ENCODE measurements at regions not wholly inside any gene's neighbourhood (a gene's known extent, or its start where the extent isn't known, plus 50 kb on each side); places are given as distances from the start of the nearest gene placed in this dataset.

DNA sequence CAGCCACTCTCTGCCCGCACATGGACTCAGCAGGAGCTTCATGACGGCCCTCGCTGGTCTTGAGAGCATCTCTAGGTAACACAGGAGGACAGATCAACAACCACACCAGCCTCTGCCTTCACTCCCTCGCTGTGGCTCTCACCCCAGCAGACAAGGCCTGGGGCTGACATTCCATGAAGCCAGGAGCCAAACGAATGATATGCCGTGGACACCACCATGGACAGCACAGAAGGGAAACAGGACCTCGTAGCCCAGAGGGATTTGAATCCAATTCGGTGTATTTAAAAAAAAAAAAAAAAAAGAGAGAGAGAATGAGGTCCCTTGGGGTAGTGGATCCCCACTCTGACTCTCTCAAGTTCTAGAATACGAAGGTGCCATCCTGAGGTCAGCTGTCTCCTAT, 385.5 kb downstream of the SHANK2 start:
- Histone ChIP-seq H3K27ac (ENCODE audit: low read depth, low read length) (no peak overlapping the region), H3K27me3 (ENCODE audit: control insufficient read depth in 1 of 2, insufficient read depth in 2 of 2, low read length in 2 of 2) (no peaks in the 10 kb centered on the region), H3K4me3 (ENCODE audit: low read depth in 1 of 2, low read length in 2 of 2) (no peak overlapping the region), H3K36me3 (ENCODE audit: insufficient read depth, low read length) (no peaks in the 10 kb centered on the region), H3K9ac (ENCODE audit: low read length) (no peak overlapping the region), H3K4me1 (ENCODE audit: insufficient read depth, low read length) (peaks cover 7% of the 10 kb centered on the region), H3K9me3 (ENCODE audit: low read length) (no peaks in the 10 kb centered on the region)

GRCh38 chr11:70867281-70868047, 384.9 kb downstream of the SHANK2 start:
- no peaks in the 10 kb centered on the region for H3K36me3 ChIP-seq (ENCODE audit: insufficient read depth, low read length)
- H3K4me3 ChIP-seq (ENCODE audit: low read depth in 1 of 2, low read length in 2 of 2) = no peak overlapping the region
- no peak overlapping the region for H3K9ac ChIP-seq (ENCODE audit: low read length)
- no peaks in the 10 kb centered on the region for H3K9me3 ChIP-seq (ENCODE audit: low read length)
- no peaks in the 10 kb centered on the region for H3K27me3 ChIP-seq (ENCODE audit: control insufficient read depth in 1 of 2, insufficient read depth in 2 of 2, low read length in 2 of 2)
- H3K27ac ChIP-seq (ENCODE audit: low read depth, low read length) = no peak overlapping the region
- peaks cover 13% of the 10 kb centered on the region for H3K4me1 ChIP-seq (ENCODE audit: insufficient read depth, low read length)

DNA sequence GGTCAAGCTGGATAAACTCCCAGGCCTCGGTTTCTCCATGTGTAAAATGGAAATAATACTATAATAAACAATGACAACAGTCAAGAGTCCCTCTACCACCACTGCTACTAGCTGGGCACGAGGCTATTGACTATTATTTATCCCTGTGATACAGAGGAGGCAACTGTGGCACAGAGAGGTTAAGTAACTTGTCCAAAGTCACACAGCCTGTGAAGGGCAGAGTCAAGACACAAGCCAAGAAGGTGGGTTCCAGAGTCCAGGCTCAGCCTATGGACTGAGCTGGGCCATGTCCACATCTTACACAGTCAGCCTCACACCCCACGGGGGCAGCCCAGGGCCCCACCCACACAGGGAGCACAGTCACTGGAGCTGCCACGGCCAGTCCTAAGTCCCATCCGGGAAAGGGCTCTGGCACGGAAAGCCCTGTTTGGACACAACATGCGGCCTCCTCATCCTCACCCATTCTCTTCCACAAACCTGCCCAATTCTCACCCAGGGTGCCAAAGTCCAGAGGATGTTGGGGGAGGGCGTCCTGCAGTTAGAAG, 384.0 kb downstream of the SHANK2 start:
- no peak overlapping the region for H3K9ac ChIP-seq (ENCODE audit: low read length)
- H3K4me1 ChIP-seq (ENCODE audit: insufficient read depth, low read length) = peaks cover 13% of the 10 kb centered on the region
- no peaks in the 10 kb centered on the region for H3K27me3 ChIP-seq (ENCODE audit: control insufficient read depth in 1 of 2, insufficient read depth in 2 of 2, low read length in 2 of 2)
- no peak overlapping the region for H3K4me3 ChIP-seq (ENCODE audit: low read depth in 1 of 2, low read length in 2 of 2)
- no peaks in the 10 kb centered on the region for H3K36me3 ChIP-seq (ENCODE audit: insufficient read depth, low read length)
- no peaks in the 10 kb centered on the region for H3K9me3 ChIP-seq (ENCODE audit: low read length)
- no peak overlapping the region for H3K27ac ChIP-seq (ENCODE audit: low read depth, low read length)

DNA sequence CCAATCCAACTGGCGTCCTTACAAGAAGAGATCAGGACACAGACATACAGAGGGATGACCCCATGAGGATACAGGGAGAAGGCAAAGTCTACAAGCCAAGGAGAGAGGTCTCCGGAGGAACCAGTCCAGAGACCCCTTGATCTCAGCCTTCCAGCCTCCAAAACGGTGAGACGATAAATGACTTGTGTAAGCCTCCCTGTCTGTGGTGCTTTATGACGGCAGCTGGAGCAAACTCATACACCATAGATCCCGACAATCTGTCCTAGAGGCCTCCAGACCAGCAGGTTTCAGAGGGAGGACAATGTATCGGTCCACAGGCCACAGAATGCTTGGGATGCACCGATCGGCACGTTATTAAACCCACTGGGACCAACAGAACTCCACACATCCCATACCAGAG, 383.3 kb downstream of the SHANK2 start:
- Histone ChIP-seq H3K36me3 (ENCODE audit: insufficient read depth, low read length) (no peaks in the 10 kb centered on the region), H3K4me1 (ENCODE audit: insufficient read depth, low read length) (peaks cover 13% of the 10 kb centered on the region), H3K4me3 (ENCODE audit: low read depth in 1 of 2, low read length in 2 of 2) (no peak overlapping the region), H3K27ac (ENCODE audit: low read depth, low read length) (no peak overlapping the region), H3K9me3 (ENCODE audit: low read length) (no peaks in the 10 kb centered on the region), H3K9ac (ENCODE audit: low read length) (no peak overlapping the region), H3K27me3 (ENCODE audit: control insufficient read depth in 1 of 2, insufficient read depth in 2 of 2, low read length in 2 of 2) (no peaks in the 10 kb centered on the region)

DNA sequence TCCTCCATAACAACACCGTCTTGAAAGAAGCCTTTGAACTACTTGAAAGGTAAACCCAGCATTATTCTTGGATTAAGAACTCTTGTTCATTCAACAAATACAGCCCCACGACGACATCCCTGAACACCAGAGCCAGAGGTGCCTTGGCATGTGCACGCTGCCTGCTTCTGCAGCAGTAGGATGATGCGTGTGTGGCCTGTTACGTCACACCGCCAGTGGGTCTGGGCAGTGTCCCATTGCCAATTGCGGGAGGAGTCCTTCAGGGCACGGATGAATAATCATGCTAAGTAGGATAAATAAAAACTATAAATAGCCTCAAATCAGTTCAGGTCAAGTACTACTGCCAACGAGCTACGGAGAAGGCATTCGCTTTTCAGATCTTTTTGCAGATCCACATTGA, 380.5 kb downstream of the SHANK2 start:
- Histone ChIP-seq H3K36me3 (ENCODE audit: insufficient read depth, low read length) (no peaks in the 10 kb centered on the region), H3K27ac (ENCODE audit: low read depth, low read length) (no peak overlapping the region), H3K4me3 (ENCODE audit: low read depth in 1 of 2, low read length in 2 of 2) (no peak overlapping the region), H3K27me3 (ENCODE audit: control insufficient read depth in 1 of 2, insufficient read depth in 2 of 2, low read length in 2 of 2) (no peaks in the 10 kb centered on the region), H3K9me3 (ENCODE audit: low read length) (no peaks in the 10 kb centered on the region), H3K9ac (ENCODE audit: low read length) (no peak overlapping the region), H3K4me1 (ENCODE audit: insufficient read depth, low read length) (peaks cover 13% of the 10 kb centered on the region)

GRCh38 chr11:70872299-70872698, 380.1 kb downstream of the SHANK2 start:
- Histone ChIP-seq H3K9me3 (ENCODE audit: low read length) (no peaks in the 10 kb centered on the region), H3K4me1 (ENCODE audit: insufficient read depth, low read length) (peaks cover 13% of the 10 kb centered on the region), H3K4me3 (ENCODE audit: low read depth in 1 of 2, low read length in 2 of 2) (no peak overlapping the region), H3K9ac (ENCODE audit: low read length) (no peak overlapping the region), H3K27ac (ENCODE audit: low read depth, low read length) (no peak overlapping the region), H3K36me3 (ENCODE audit: insufficient read depth, low read length) (no peaks in the 10 kb centered on the region), H3K27me3 (ENCODE audit: control insufficient read depth in 1 of 2, insufficient read depth in 2 of 2, low read length in 2 of 2) (no peaks in the 10 kb centered on the region)

DNA sequence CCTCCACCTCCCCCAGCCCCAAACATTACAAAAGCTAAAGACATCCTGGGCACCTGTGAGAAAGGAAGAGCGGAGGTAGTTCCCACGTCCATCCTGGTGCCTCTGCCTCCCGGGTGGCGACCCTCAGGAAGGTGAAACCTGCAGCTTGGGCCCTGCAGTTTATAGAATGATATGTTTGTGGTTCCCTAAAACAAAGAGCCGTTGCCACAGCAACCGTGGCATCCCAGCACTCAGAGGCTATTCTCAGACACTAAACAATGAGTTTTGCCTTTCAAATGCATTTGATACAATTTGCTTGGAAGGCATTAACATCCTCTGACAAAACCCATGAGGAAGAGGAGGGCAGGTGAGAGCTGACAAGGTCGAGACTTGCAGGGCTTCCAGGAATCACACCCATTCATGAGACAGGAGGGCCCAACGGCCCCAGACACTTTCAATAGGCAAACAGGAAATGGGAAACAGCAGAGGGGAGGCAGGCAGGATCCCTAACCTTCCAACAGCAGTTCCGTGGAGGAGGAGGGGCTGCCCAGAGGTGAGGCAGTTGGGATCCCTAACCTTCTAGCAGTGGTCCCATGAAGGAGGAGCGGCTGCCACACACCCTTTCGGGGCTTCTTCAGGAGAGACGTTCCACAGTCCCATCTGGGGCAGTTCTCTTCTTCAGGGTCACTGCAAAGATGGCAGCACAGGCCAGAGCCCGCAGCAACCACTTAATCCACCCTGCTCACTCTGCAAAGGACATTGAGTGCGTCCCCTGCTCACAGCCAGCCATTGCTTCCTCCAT, 379.2 kb downstream of the SHANK2 start:
- no peaks in the 10 kb centered on the region for H3K9me3 ChIP-seq (ENCODE audit: low read length)
- H3K4me1 ChIP-seq (ENCODE audit: insufficient read depth, low read length) = peaks cover 13% of the 10 kb centered on the region
- H3K27me3 ChIP-seq (ENCODE audit: control insufficient read depth in 1 of 2, insufficient read depth in 2 of 2, low read length in 2 of 2) = no peaks in the 10 kb centered on the region
- no peaks in the 10 kb centered on the region for H3K36me3 ChIP-seq (ENCODE audit: insufficient read depth, low read length)
- no peak overlapping the region for H3K4me3 ChIP-seq (ENCODE audit: low read depth in 1 of 2, low read length in 2 of 2)
- H3K27ac ChIP-seq (ENCODE audit: low read depth, low read length) = no peak overlapping the region
- no peak overlapping the region for H3K9ac ChIP-seq (ENCODE audit: low read length)

DNA sequence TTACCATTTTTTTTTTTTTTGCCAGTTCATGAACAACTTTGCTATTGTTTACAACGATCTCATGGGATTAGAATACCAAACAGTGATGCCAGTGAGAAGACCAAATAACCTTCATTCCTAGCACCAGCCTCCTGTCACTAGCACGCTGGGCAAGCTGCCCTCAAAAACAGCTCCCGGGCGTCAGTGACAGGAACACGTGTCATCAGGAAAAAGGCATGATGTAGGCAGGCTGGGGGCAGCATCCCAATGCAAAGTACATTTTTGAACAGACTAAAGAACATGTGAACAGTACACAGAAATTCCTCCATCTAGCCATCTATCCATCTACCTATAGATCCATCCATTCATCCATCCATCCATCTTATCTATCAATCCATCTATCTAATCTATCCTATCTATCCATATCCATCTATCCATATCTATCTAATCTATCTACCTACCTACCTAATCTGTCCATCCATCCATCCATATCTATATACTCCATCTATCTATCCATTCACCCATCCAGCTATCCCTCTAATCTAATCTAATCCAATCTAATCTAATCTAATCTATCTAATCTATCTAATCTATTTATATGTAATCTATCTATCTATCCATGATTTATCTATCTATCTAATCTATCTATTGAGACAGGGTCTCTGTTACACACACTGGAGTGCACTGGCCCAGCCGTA, 378.5 kb downstream of the SHANK2 start:
- Histone ChIP-seq H3K4me3 (ENCODE audit: low read depth in 1 of 2, low read length in 2 of 2) (no peak overlapping the region), H3K27ac (ENCODE audit: low read depth, low read length) (no peak overlapping the region), H3K4me1 (ENCODE audit: insufficient read depth, low read length) (peaks cover 13% of the 10 kb centered on the region), H3K9me3 (ENCODE audit: low read length) (no peaks in the 10 kb centered on the region), H3K9ac (ENCODE audit: low read length) (no peak overlapping the region), H3K36me3 (ENCODE audit: insufficient read depth, low read length) (no peaks in the 10 kb centered on the region), H3K27me3 (ENCODE audit: control insufficient read depth in 1 of 2, insufficient read depth in 2 of 2, low read length in 2 of 2) (no peaks in the 10 kb centered on the region)

DNA sequence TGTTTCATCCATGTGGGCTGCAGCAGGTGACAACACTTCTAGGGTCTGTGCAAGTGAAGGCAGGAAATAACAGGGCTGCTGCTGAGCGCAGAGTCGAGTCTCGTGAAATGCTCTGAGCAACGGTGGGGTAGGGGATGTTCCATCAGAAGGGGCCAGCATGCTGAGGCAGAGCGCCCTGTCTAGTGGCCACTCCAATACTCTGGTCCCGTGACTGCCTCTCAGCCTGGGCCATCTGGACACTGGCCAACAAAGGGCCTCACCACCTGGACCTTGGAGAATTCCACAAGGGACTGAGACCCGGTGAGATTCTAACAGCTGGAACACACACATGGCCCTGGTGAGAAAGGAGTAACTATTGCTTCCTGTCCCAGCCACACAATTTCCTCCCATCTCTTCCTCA, 375.7 kb downstream of the SHANK2 start:
- Histone ChIP-seq H3K4me1 (ENCODE audit: insufficient read depth, low read length) (peaks cover 7% of the 10 kb centered on the region), H3K27ac (ENCODE audit: low read depth, low read length) (no peak overlapping the region), H3K36me3 (ENCODE audit: insufficient read depth, low read length) (no peaks in the 10 kb centered on the region), H3K4me3 (ENCODE audit: low read depth in 1 of 2, low read length in 2 of 2) (no peak overlapping the region), H3K27me3 (ENCODE audit: control insufficient read depth in 1 of 2, insufficient read depth in 2 of 2, low read length in 2 of 2) (no peaks in the 10 kb centered on the region), H3K9ac (ENCODE audit: low read length) (no peak overlapping the region), H3K9me3 (ENCODE audit: low read length) (no peaks in the 10 kb centered on the region)

DNA sequence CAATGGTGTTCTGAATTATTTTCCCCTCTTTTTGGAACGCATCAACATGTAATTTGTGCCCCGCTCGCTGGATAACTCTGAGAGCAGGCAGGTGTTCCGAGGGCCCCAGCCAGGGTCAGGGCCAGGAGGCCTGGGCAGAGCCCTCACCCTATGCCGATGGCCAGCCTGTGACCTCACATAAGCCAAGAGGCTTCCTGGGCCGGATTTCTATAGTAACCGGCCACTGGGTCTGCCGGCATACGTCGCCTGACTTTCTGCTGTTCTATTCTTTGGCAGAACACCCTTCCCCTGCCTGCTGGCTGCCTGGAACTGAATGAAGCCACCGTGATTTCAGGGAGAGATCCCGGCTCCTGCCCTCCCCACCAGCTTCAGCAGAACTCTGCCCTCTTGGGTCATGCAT, 375.2 kb downstream of the SHANK2 start:
- H3K27me3 ChIP-seq (ENCODE audit: control insufficient read depth in 1 of 2, insufficient read depth in 2 of 2, low read length in 2 of 2) = no peaks in the 10 kb centered on the region
- H3K36me3 ChIP-seq (ENCODE audit: insufficient read depth, low read length) = no peaks in the 10 kb centered on the region
- H3K4me3 ChIP-seq (ENCODE audit: low read depth in 1 of 2, low read length in 2 of 2) = no peak overlapping the region
- no peak overlapping the region for H3K9ac ChIP-seq (ENCODE audit: low read length)
- no peaks in the 10 kb centered on the region for H3K9me3 ChIP-seq (ENCODE audit: low read length)
- no peak overlapping the region for H3K27ac ChIP-seq (ENCODE audit: low read depth, low read length)
- H3K4me1 ChIP-seq (ENCODE audit: insufficient read depth, low read length) = peaks cover 3% of the 10 kb centered on the region

DNA sequence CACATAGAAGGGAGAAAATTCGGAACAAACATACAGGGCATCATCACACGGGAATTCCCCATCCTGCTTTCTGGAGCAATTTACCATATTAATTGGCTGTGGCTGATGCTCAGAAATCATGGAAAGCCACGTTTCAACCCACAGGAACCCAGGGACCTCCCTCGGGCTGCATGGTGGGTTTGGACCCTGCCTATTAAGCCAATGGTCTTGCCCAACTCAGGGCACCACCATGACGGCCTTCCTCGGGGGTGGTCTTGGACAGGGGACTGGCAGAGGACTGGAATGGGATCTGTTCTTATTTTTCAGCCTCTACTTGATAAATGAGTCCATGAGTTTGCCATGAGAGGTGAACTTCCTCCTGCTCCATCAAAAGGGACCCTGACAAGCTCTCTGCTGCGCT, 374.0 kb downstream of the SHANK2 start:
- H3K27me3 ChIP-seq (ENCODE audit: control insufficient read depth in 1 of 2, insufficient read depth in 2 of 2, low read length in 2 of 2) = no peaks in the 10 kb centered on the region
- H3K4me3 ChIP-seq (ENCODE audit: low read depth in 1 of 2, low read length in 2 of 2) = no peak overlapping the region
- H3K9ac ChIP-seq (ENCODE audit: low read length) = no peak overlapping the region
- no peaks in the 10 kb centered on the region for H3K9me3 ChIP-seq (ENCODE audit: low read length)
- no peaks in the 10 kb centered on the region for H3K36me3 ChIP-seq (ENCODE audit: insufficient read depth, low read length)
- H3K27ac ChIP-seq (ENCODE audit: low read depth, low read length) = no peak overlapping the region
- no peaks in the 10 kb centered on the region for H3K4me1 ChIP-seq (ENCODE audit: insufficient read depth, low read length)

All from muscle layer of colon (tissue), 2 donors.